Skin of body (tissue), 1 donor: ENCODE measurements at regions not wholly inside any gene's neighbourhood (a gene's known extent, or its start where the extent isn't known, plus 50 kb on each side); places are given as distances from the start of the nearest gene placed in this dataset.

ENCODE experiments used
- DNase-seq: peaks from one replicate; lab custom pipeline; 2025; lab: John Stamatoyannopoulos, UW

DNA sequence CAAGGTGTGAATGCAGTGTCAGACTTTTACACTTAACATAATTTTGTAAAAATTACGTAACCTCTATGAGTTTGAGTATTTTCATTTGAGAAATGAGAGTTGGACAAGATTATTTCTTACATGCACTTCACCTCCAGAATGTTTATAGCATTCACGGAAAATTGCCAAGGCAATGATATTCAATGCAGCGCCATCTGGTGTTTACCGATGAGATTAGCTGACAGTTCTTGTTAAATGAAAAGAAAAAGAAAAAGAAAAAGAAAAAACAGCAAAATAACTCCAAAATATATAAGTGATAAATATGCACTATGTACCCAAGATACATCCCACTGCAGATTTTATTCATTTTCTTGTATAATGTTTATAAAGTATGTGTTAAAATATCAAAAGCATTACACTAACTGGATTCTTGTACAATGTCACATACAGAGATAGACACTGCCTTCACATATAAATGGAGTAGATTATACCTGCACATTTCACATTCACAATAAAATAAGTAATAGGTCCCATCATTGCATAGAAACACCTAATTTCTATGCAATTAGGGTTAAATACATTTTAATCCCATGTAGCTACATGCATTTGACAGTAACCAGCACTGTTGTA, 976.3 kb upstream of the FAT3 start:
- DNase-seq: peak; percentile 4

DNA sequence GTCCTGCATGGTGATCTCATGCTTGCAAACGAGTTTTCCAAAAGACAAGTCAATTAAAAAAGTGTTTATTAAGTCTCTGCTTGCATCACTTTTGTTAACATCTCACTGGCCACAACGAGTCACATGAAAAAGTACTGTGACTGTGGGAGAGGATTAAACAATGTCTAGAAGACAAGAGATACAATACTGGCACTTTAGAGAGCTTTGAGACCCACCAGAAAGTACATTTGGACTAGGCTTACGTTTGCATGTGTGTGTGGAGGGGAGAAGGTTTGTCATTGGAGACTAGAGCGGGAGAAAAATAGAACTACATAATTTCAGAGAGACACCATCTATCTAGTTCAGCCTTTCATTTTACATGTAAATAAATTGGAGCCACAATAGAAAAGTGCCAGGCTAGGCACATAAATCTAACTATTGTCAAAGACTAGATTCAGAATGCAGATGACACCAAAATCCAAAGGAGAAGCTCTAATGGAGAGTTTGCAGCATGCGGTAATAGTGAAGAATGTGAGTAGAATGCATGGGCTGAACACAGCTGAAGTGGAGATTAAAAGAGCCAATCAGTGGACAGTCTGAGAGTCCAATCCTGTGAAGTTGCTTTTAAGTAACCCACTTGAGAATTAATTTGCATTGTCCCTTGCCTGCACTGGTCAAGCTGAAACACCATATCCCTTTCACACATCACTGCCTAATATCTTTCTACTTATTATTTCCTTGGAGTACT, 977.4 kb upstream of the FAT3 start:
- DNase-seq: no peak

DNA sequence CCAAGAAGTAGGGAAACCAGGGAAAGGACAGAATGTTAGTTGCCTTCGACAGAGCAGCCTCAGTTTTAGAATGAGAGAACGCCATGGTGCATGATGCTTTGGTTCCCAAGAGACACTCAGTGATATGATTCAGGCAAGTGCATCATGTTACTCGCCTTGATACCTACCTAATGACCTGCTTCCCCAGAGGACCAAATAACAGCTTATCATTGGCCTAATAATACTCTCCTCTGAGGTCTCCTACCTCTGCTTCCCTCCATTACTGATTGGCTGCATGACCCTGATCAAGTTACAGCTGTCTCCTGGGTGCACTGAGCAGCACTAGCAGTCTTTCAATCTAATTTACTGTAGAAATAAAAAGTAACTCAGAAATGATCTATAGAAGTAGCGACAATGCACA, 979.7 kb upstream of the FAT3 start:
- DNase-seq: no peak

DNA sequence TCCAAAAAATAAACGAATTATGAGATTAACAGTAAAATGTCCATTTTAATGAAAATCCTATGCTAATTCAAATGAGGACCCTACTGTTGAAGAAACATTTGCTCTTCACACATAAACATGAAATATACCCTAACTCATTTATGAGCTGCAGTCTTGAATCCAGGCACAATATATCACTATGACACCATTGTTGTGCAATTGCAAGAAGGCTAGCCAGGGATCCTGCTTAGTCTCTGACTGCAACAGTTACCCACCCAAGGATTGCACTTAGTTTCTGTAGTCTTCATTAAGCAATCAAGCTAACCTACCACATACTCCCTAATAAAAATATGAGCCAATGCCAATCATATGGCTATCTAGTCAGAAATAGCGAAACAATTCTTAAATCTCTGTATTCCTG, 981.0 kb upstream of the FAT3 start:
- peak; percentile 52 for DNase-seq

DNA sequence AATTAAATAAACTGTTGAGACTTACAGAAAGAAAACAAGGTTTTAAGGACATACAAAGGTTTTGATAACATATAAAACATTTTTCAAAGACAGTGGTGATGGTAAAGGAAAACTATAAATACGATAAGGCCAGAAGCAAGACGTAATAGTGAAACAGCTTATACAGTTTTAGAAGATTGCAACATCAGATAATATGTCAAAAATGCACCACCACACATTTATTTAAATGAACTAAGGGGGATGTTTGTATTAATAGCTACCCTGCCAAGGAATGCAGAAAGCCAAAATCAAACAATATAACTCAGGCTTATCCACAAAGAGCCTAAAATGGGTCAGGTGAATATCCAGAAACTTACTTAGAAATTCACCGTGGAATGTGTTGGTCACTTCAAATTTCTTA, 981.6 kb upstream of the FAT3 start:
- peak; percentile 21 for DNase-seq

DNA sequence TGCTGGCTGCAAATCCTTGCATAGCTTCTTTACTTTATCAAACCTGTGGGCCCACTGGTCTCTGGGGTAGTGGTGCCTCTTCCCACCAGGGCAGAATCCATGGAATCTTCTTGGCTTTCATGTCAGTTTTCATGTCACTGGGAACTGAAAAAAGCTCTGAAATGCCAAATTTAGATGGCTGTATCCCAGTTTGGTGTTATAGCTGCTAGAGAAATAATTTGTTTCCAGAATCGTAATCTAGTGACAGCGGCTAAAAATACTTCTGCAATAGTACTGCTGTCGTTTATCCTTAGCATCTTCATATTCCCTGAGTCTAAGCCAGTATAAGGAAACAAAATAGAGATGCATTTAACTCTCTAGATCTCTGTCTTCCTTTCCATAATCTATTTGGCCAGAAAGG, 983.4 kb upstream of the FAT3 start:
- DNase-seq: no peak

DNA sequence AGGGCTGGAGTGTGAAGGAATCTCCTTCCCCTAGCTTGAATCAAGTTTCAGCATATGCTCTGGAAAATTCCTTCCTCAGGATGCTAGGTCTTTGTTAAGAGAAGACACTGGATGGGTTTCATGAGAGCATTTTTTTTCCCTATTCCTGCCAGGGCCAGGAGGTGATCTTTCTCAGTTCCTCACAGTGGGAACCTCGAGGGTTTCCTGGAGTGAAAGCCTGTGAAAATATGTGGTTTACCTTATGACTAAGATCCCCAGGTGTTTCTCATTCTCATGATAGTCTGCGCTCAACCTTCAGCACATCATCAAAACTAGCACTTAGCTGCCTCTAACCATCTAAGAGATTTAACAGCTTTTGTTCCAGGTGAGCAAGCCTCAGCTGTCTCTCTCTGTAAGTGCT, 985.3 kb upstream of the FAT3 start:
- no peak for DNase-seq

DNA sequence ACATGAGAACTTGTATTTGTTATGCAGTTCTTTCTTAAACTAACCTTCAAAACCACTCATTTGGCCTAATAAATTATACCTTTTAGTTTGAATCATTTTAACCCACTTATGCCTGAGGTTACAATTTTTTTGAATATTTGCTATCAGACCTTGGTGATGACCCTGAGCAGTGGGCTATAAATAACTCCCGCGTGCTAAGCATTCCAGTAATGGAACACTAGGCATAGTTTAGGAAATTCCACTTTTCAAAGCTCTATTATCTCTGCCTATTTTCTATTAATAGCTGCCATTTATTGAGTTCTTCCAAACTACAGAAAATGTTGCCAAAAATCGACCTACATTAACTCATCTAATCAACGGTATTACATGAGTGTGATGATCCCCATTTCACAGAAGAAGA, 993.4 kb upstream of the FAT3 start:
- DNase-seq: no peak

DNA sequence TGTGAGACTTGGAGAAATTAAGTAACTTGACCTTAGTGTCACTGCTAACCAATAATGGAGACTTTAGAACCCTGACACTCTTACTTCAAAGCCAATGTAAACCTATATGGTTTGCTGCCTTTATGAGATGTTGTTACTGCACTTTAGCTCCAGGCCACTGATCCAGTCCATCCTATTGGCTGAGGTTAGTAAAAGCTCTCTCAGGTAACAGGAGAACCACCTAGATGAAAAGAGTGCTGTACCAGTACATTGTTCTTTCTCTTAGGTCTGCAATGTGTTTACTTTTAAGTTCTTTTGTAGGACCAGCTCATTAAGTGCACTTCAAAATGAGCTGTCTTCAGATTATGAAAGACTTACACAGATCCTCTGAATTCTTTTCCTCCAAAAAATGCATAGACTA, 994.0 kb upstream of the FAT3 start:
- no peak for DNase-seq

DNA sequence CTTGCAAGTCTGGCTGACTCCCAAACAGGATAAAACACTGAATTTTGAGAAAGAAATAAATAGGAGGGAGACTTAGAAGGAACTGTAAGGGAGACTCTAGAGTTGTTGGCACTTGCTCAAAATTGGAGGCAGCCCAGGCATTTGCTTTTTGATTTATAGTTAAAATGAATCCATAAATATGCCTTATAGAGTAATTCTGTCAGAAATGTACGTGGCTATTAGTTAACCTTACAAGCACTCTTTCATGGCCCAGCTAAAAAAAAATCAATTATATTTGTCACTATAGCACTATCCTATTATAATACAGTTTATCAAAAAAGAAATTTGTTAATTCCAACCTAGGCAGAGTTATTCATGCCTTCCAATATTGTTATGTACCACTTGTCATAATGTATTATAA, 1000.0 kb upstream of the CHORDC1 start:
- no peak for DNase-seq

DNA sequence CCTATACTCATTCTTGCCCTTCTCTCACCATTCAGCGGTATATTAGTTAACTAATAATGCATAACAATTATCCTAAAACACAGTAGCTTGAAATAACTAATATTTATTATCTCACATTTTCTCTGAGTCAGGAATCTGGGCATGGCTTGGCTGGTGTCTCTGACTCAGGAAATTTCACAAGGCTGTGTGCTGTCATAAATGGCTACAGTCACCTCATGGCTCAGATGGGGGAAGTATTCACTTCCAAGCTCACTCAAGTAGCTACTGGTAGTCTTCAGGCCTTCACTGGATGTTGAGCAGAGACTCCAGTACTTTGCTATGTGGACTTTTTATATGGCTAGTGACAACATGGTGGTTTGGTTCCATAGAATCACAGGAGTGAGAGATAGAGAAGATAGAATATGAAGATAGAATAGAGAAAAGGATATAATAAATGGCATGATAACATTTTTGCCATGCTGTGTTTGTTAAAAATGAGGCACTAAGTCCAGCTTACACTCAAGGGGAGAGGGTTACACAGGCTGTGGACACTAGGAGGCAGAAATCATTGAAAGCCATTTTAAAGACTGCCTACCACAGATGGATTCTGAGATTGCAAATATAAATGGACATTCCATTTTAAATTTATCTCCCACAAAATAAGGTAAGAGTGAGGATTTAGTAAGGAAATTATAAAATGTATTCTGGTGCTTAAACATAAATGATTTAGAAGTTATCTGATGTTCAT, 997.8 kb upstream of the CHORDC1 start:
- DNase-seq: no peak

DNA sequence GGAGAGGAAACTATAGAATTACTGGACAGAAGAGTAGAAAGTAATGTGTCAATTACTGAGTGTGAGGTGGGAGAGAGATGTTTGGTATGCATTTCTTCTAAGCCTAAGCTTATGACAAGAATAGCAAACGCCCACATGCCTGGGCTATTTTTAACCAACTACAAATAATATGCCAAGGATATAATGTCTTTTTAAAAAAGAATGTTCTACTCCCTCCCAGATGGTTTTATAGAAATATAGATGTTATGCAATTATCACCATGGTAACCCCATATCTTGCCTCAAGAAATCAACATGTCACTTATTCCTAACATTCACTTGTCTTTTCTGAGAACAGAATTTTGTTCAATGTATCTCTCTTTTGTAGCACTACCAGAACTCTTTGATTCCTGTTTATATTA, 996.7 kb upstream of the CHORDC1 start:
- peak; percentile 67 for DNase-seq

DNA sequence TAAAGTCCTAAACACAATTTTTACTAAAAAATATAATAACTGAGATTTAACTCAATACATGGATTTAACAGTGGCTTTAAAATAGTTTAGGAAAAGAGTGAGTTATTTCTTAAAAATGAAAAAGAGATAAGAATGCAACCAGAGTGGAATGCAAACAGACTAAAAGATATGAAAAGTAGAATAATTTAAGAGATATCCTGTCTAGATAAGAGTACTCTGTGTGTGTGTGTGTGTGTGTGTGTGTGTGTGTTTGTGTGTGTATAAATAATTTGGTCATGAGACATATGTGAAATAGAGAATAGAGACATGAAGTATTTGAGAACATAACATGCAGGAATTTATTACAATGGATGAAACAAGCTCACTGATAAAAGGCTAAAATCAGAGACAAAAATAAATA, 986.9 kb upstream of the CHORDC1 start:
- no peak for DNase-seq

DNA sequence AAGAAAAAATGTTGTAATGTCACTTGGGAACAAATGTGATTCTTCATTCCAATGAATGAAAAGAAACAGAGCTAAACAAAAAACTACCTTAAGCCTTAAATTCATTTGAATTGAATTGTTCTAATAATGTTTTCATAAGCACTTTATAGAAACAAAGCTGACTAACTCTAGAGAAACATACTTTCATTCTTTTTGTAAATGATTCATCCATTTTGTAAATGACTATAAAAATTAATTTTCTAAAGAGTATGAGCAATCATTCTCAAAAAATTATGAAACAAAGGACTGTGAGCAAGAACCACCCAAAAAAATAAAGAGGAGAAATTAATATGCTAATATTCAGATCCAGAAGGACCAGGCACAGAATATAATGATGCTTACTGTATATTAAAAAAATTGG, 986.5 kb upstream of the CHORDC1 start:
- no peak for DNase-seq

DNA sequence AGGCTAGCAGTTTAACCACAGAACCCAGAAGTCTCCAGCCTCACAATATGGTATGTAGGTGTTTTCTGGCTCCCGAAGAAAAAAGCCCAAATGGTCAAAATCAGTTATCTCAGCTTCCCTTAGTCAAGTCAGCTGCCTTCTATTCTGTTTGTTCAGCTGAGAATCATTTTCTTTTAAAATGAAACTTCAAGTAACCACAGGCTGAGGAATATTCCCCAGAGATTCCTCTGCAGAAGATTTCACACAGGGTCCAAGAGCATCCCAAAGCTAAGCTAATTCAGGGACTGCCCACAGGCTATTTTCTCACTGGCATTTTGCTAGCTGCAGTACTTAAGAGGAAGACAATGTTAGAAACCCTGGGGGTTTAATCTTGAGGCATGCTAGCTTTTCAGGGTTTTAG, 977.0 kb upstream of the CHORDC1 start:
- no peak for DNase-seq

DNA sequence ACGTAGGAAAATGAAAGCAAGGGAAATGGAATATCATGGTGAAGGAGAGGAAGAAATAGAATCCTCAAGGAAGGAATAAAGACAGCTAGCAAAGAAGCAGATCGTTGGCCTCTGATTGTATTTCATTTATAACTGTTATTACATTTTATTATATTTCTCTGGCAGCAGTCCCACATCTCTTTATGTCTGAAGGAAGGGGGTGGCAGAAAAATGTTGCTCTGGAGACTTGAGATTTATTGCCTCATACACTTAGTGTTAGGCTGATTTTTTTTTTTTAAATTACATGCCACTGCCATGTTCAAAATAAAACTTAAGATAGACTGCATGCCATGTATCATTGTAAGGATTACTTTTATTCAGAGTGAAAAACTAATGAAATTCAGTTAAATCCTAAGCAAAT, 971.7 kb upstream of the CHORDC1 start:
- DNase-seq: no peak

DNA sequence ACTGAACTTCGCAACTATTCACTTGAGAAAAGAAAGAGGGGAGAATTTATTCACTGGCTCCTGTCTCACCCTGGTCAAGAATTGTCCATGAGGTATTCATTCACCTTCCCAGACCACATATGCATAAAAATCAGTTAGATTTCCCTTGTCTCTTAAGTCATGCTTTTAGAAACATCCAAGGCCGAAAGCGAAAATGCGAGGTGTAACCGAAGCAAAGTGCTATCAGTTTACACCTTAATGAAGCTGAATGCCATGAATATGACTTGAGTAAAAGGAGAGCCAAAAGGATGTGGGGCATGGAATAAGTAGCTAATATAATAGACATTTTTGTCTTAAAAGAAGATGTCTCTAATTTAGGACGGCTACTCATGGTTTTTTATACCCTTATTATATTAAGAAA, 965.6 kb upstream of the CHORDC1 start:
- no peak for DNase-seq

DNA sequence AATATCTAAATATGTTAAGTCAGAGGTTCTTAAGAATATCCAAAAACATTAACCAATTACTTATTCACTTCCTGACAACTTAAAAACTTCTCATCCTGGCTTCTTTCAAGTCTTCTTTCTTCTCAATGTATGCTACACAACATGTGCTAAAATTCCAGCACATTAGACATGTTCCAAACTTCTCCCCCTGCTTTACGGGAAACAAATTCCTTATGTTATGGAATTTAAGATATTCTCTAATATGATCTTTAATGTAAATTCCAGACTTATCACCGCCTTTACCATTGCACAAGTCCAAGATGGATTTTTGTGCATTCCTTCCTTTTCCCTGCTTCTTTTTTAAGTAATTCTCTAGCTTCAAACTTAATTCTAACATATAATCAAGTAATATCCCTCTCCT, 964.5 kb upstream of the CHORDC1 start:
- DNase-seq: no peak

DNA sequence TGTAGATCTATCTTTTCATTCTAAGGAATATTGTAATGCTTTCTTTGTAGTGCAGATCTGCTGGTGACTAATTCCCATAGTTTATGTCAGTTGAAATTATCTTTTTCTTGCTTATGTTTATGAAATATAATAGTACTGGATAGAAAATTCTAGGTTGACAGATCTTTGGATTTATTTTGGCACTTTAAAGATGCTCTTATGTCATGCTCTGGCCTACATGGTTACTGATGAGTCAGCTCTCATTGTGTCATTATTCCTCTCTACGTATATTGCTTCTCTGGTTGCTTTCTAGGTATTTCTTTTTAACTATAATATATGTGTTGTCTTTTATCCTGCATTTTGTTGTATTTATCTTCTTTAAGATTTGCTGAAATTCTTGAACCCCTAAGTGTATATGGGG, 955.5 kb upstream of the CHORDC1 start:
- DNase-seq: no peak

DNA sequence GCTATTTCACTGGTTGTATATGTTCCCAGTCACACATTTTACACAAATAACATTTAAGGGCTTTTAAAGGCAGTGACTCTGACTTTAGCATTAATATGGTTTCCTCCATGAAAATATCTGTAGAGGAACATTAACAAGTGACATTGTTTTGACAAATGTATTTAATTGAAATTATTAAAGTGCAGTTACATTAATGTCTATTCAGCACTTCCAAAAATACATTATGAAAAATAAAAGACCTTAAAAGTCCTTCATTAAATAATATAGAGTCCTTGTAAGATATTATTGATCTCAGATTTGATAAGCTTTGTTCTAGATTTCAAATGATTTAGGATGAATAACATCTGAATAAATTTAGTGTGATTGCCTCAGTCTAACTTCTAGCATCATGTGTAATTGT, 951.9 kb upstream of the CHORDC1 start:
- DNase-seq: no peak

DNA sequence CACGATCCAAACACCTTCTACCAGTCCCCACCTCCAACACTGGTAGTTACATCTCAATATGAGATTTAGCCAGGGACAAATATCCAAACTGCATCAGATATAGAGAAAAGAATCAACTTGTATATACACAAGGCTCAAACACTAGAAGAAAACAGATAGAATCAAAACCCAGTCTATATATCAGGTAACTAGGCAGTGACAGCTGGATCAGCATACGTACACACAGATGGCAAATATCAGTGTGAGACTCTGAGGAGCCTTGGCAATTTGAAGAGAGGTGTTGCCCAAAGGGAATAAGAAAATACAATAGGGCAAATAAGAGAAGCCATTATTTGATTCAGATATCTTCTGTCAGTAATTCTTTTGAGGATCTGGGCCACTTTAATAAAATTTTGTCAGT, 951.3 kb upstream of the CHORDC1 start:
- no peak for DNase-seq

DNA sequence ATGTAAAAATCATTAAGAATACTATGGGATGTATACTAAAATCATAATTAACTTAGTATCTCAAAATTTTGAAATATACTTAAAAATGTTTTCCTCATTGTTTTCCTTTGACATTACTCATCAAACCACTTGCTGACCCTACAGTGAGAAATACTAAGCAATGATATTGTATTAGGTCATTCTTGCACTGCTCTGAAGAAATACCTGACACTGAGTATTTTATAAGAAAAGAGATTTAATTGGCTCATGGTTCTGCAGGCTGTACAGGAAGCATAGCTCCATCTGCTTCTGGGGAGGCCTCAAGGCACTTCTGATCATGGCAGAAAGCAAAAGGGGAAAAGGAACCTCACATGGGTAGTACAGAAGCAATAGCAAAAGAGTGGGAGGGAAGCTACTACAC, 950.9 kb upstream of the CHORDC1 start:
- DNase-seq: no peak

DNA sequence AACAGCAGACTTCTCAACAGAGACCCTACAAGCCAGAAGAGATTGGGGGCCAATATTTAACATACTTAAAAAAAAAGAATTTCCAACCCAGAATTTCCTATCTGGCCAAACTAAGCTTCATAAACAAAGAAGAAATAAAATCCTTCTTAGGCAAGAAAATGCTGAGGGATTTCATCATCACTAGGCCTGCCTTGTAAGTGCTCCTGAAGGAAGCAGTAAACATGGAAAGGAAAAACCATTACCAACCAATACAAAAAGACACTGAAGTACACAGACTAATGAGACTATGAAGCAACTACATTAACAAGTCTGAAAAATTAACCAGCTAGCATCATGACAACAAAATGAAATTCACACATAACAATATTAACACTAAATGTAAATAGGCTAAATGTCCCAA, 947.9 kb upstream of the CHORDC1 start:
- DNase-seq: no peak
